ENCODE measurements at regions not wholly inside any gene's neighbourhood (a gene's known extent, or its start where the extent isn't known, plus 50 kb on each side); places are given as distances from the start of the nearest gene placed in this dataset.

- no peaks in the 10 kb centered on the region for H3K79me2 ChIP-seq (ENCODE audit: control insufficient read depth, insufficient read depth, low read length)
- dilution Hi-C loops (cut with MboI; ENCODE audit: extremely low pct_ligation_motif_present, low sequenced_read_pairs), result no loop called here
- no peak overlapping the region for H3K9ac ChIP-seq (ENCODE audit: control insufficient read depth, extremely low read depth, insufficient read depth, low read length)
- H3K9me3 ChIP-seq (ENCODE audit: control insufficient read depth, low read depth, low read length), result no peaks in the 10 kb centered on the region
- TF ChIP-seq EZH2 (IDR thresholded peaks at IDR 0.05; ENCODE audit: low read length) (no peak), CTCF (optimal IDR thresholded peaks at IDR 0.05 in 1 of 3, IDR thresholded peaks at IDR 0.05 in 1 of 3, conservative IDR thresholded peaks at IDR 0.05 in 1 of 3; ENCODE audit: extremely low read depth in 1 of 3, insufficient read depth in 2 of 3, low read length in 3 of 3) (no peak)
- no peaks in the 10 kb centered on the region for H3K9me1 ChIP-seq (ENCODE audit: control insufficient read depth, extremely low read depth, insufficient read depth, low read length)
- no peaks in the 10 kb centered on the region for H4K20me1 ChIP-seq (ENCODE audit: control insufficient read depth, extremely low read depth, insufficient read depth, low read length)
- H2AFZ ChIP-seq (ENCODE audit: control insufficient read depth, low read length), result peak overlapping the region; percentile 40
- DNase-seq (ENCODE audit: low read depth, low spot score) (no peak), FAIRE-seq (no peak)
- no peaks in the 10 kb centered on the region for H3K36me3 ChIP-seq (ENCODE audit: control insufficient read depth in 2 of 2, extremely low read depth in 1 of 2, insufficient read depth in 2 of 2, low read length in 2 of 2)
- no peaks in the 10 kb centered on the region for H3K27me3 ChIP-seq (ENCODE audit: control insufficient read depth, extremely low read depth, insufficient read depth, low read length)
- peaks cover 11% of the 10 kb centered on the region for H3K4me1 ChIP-seq (ENCODE audit: control insufficient read depth, extremely low read depth, insufficient read depth, low read length)
- no peak overlapping the region for H3K4me3 ChIP-seq (ENCODE audit: control insufficient read depth in 2 of 3, extremely low read depth in 1 of 3, insufficient read depth in 2 of 3, low read depth in 1 of 3, low read length in 3 of 3)
- no peak overlapping the region for H3K4me2 ChIP-seq (ENCODE audit: control insufficient read depth, extremely low read depth, insufficient read depth, low read depth, low read length)
- no peak overlapping the region for H3K27ac ChIP-seq (ENCODE audit: control insufficient read depth, insufficient read depth, low read length)
Measured at GRCh38 chr10:3866332-3866731, 81.3 kb upstream of the KLF6 start.

GRCh38 chr10:3865565-3865964 lies 80.6 kb upstream of the KLF6 start:
- Histone ChIP-seq H3K36me3 (ENCODE audit: control insufficient read depth in 2 of 2, extremely low read depth in 1 of 2, insufficient read depth in 2 of 2, low read length in 2 of 2) (no peaks in the 10 kb centered on the region), H3K9ac (ENCODE audit: control insufficient read depth, extremely low read depth, insufficient read depth, low read length) (no peak overlapping the region), H3K79me2 (ENCODE audit: control insufficient read depth, insufficient read depth, low read length) (no peaks in the 10 kb centered on the region), H2AFZ (ENCODE audit: control insufficient read depth, low read length) (no peak overlapping the region), H3K9me3 (ENCODE audit: control insufficient read depth, low read depth, low read length) (no peaks in the 10 kb centered on the region), H3K27ac (ENCODE audit: control insufficient read depth, insufficient read depth, low read length) (no peak overlapping the region), H3K4me3 (ENCODE audit: control insufficient read depth in 2 of 3, extremely low read depth in 1 of 3, insufficient read depth in 2 of 3, low read depth in 1 of 3, low read length in 3 of 3) (no peak overlapping the region), H3K4me1 (ENCODE audit: control insufficient read depth, extremely low read depth, insufficient read depth, low read length) (peaks cover 11% of the 10 kb centered on the region), H4K20me1 (ENCODE audit: control insufficient read depth, extremely low read depth, insufficient read depth, low read length) (no peaks in the 10 kb centered on the region), H3K9me1 (ENCODE audit: control insufficient read depth, extremely low read depth, insufficient read depth, low read length) (no peaks in the 10 kb centered on the region), H3K4me2 (ENCODE audit: control insufficient read depth, extremely low read depth, insufficient read depth, low read depth, low read length) (no peak overlapping the region), H3K27me3 (ENCODE audit: control insufficient read depth, extremely low read depth, insufficient read depth, low read length) (no peaks in the 10 kb centered on the region)
- FAIRE-seq (no peak), DNase-seq (ENCODE audit: low read depth, low spot score) (no peak)
- TF ChIP-seq CTCF (optimal IDR thresholded peaks at IDR 0.05 in 1 of 3, IDR thresholded peaks at IDR 0.05 in 1 of 3, conservative IDR thresholded peaks at IDR 0.05 in 1 of 3; ENCODE audit: extremely low read depth in 1 of 3, insufficient read depth in 2 of 3, low read length in 3 of 3) (no peak), EZH2 (IDR thresholded peaks at IDR 0.05; ENCODE audit: low read length) (no peak)
- dilution Hi-C loops (cut with MboI; ENCODE audit: extremely low pct_ligation_motif_present, low sequenced_read_pairs), result no loop called here

Measured in keratinocyte (primary cell).